Nephron progenitor cell (in vitro differentiated cells): ENCODE measurements at regions not wholly inside any gene's neighbourhood (a gene's known extent, or its start where the extent isn't known, plus 50 kb on each side); places are given as distances from the start of the nearest gene placed in this dataset.

Experiments
- DNase-seq: peaks from one replicate; pipeline ENCODE4 v3.0.0; 2021
- H3K27ac Mint-ChIP-seq: 2 replicates; pipeline ENCODE4 v1.8.0; 2021; ENCODE audit warnings: mild to moderate bottlenecking, moderate library complexity, mixed read lengths
- H3K27me3 Mint-ChIP-seq: 2 replicates; pipeline ENCODE4 v1.8.0; 2021; ENCODE audit warnings: mild to moderate bottlenecking, low read depth, mixed read lengths; ENCODE audit not compliant: poor library complexity
- H3K36me3 Mint-ChIP-seq: 2 replicates; pipeline ENCODE4 v1.8.0; 2021; ENCODE audit warnings: low read depth, mixed read lengths
- H3K4me1 Mint-ChIP-seq: 2 replicates; pipeline ENCODE4 v1.8.0; 2021; ENCODE audit warnings: mixed read lengths
- H3K4me3 Mint-ChIP-seq: 2 replicates; pipeline ENCODE4 v1.8.0; 2021; ENCODE audit warnings: mild to moderate bottlenecking, moderate library complexity, mixed read lengths
- H3K9me3 Mint-ChIP-seq: 2 replicates; pipeline ENCODE4 v1.8.0; 2021; ENCODE audit warnings: mild to moderate bottlenecking, moderate library complexity, mixed read lengths
- TF ChIP-seq, protein P1 (sequence below): fragments of 200-600 bp; sonication (generic); IDR thresholded peaks from 2 replicates; pipeline ENCODE4 v1.5.0; 2021; ENCODE audit warnings: antibody characterized with exemption

DNA sequence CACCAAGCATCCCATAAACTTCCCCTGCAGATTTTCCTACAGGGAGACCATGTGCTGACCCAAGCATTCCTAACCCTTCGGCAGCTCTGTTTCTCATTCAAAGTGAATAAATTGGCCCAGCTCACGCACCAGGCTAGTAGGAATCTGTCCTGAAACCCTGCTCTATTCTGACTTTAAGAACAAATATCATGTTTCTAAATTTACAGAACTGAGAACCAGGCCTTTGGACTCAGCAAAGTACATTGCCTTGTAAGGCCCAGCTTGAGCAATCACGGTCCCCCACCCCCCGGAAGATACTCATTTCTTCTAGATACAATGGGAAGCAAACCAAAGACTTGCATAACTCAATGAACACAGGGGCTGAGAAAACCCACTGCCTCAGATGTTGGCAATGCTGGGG, 160.1 kb upstream of the NFIA start:
- DNase-seq: no peak
- H3K9me3 Mint-ChIP-seq: no peaks in the 10 kb centered on the region
- H3K27ac Mint-ChIP-seq: no peak overlapping the region
- H3K27me3 Mint-ChIP-seq: peaks cover 8% of the 10 kb centered on the region
- H3K4me1 Mint-ChIP-seq: peaks cover 51% of the 10 kb centered on the region
- no peak overlapping the region for H3K4me3 Mint-ChIP-seq
- TF ChIP-seq, protein P1, sequence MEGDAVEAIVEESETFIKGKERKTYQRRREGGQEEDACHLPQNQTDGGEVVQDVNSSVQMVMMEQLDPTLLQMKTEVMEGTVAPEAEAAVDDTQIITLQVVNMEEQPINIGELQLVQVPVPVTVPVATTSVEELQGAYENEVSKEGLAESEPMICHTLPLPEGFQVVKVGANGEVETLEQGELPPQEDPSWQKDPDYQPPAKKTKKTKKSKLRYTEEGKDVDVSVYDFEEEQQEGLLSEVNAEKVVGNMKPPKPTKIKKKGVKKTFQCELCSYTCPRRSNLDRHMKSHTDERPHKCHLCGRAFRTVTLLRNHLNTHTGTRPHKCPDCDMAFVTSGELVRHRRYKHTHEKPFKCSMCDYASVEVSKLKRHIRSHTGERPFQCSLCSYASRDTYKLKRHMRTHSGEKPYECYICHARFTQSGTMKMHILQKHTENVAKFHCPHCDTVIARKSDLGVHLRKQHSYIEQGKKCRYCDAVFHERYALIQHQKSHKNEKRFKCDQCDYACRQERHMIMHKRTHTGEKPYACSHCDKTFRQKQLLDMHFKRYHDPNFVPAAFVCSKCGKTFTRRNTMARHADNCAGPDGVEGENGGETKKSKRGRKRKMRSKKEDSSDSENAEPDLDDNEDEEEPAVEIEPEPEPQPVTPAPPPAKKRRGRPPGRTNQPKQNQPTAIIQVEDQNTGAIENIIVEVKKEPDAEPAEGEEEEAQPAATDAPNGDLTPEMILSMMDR: no peak
- no peaks in the 10 kb centered on the region for H3K36me3 Mint-ChIP-seq

DNA sequence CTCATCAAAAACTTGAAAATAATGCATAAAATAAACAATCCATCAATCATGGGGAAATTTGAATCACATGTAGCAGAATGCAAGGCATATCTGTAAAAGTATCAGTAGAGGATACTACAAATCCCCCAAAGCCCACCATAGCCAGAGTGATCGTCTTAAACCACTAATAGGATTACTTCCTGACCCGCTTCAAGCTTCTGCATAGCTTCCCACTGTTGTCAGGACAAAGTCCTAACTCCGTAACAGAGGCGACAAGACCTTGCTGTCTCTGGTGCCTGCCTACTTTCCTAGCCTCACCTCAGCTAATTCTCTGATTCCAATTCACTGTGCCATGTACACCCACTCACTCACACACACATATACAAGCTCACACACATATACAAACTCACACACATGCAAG, 161.2 kb upstream of the NFIA start:
- Mint-ChIP-seq H3K9me3 (no peaks in the 10 kb centered on the region), H3K36me3 (no peaks in the 10 kb centered on the region), H3K4me3 (no peak overlapping the region), H3K4me1 (peaks cover 56% of the 10 kb centered on the region), H3K27me3 (peaks cover 8% of the 10 kb centered on the region), H3K27ac (no peak overlapping the region)
- TF ChIP-seq, protein P1: no peak
- DNase-seq: no peak

DNA sequence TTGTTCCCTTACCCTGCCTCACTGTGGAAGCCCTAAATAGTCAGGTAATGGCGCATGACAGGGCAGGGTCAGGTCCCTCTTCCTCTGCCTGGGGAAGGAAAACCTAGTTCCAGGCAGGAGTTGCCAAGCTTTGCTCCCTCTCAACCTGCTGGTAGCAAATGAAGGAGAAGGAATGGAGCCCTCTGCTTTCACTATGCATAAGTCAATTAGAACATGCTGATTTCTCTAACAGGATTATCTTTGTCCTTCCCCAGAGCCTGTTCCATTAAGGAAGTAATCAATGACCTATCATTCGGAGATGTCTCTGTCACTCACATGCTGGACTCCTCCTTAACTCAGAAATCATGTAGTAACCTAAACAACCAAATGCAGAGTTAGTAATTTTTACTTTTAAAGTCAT, 161.8 kb upstream of the NFIA start:
- H3K27ac Mint-ChIP-seq: no peak overlapping the region
- H3K4me3 Mint-ChIP-seq: no peak overlapping the region
- H3K9me3 Mint-ChIP-seq: peaks cover 4% of the 10 kb centered on the region
- H3K36me3 Mint-ChIP-seq: no peaks in the 10 kb centered on the region
- DNase-seq: no peak
- peaks cover 52% of the 10 kb centered on the region for H3K4me1 Mint-ChIP-seq
- H3K27me3 Mint-ChIP-seq: peaks cover 7% of the 10 kb centered on the region
- TF ChIP-seq, protein P1: no peak

DNA sequence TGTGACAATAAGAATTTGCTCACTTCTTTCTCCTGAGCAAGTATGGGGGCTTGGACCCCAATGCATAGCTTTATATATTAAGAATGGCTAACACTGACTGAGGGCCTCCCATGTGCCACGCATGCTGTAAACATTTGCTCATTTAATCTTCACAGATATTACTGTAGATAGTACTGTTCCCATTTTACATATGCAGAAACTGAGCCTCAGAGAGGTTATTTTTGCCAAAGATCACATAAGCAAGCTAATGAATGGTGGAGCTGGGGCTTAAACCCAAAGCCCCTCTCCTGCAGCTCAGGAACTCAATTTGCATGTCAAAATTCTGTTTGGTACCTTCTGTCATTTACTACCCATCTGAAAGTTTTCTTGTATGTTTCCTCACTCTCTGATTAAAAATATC, 163.5 kb upstream of the NFIA start:
- no peak for DNase-seq
- Mint-ChIP-seq H3K36me3 (no peaks in the 10 kb centered on the region), H3K27ac (no peak overlapping the region), H3K4me1 (peaks cover 36% of the 10 kb centered on the region), H3K4me3 (no peak overlapping the region), H3K9me3 (peaks cover 5% of the 10 kb centered on the region), H3K27me3 (peaks cover 2% of the 10 kb centered on the region)
- TF ChIP-seq, protein P1: no peak

DNA sequence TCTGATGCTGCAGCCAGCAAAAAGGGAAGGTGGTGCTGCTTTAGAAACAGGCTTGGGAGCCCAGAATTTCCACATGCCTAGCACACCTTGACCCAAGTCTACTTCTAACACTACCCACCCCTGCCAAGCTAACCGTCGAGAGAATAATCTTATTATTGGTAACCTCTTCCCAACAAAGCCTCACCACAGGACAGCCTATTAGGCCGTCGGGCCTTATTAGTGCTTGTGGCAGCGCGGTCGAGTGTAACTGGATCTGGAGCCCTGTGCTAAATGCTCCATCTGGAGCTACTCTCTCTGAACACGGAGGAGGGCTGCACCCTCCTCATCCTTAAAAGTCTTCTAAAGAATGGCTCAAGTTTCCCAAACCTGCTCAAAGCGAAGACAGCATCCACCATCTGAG, 165.5 kb upstream of the NFIA start:
- TF ChIP-seq, protein P1: no peak
- H3K36me3 Mint-ChIP-seq: no peaks in the 10 kb centered on the region
- H3K27me3 Mint-ChIP-seq: peaks cover 2% of the 10 kb centered on the region
- peaks cover 26% of the 10 kb centered on the region for H3K4me1 Mint-ChIP-seq
- DNase-seq: no peak
- H3K27ac Mint-ChIP-seq: no peak overlapping the region
- H3K9me3 Mint-ChIP-seq: peaks cover 11% of the 10 kb centered on the region
- no peak overlapping the region for H3K4me3 Mint-ChIP-seq

DNA sequence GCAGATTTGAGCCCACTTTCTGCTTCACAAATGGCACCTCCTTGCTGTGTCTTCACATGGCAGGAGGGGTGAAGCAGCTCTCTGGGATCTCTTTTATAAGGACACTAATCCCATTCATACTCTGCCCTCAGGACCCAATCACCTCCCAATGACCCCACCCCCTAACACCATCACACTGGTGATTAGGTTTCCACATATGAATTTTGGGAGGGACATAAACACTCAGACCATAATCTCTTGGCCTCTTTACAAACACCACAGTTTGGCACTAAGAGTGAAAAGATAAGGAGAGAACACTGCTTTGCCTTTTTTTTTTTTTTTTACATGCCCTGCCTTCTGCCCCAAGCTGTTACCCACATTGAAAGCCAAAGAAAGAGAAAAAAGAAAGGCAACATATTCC, 166.2 kb upstream of the NFIA start:
- Mint-ChIP-seq H3K4me1 (peaks cover 28% of the 10 kb centered on the region), H3K4me3 (no peak overlapping the region), H3K36me3 (no peaks in the 10 kb centered on the region), H3K27me3 (no peaks in the 10 kb centered on the region), H3K9me3 (peaks cover 11% of the 10 kb centered on the region), H3K27ac (no peak overlapping the region)
- no peak for DNase-seq
- TF ChIP-seq, protein P1: no peak
